ENCODE measurements at regions not wholly inside any gene's neighbourhood (a gene's known extent, or its start where the extent isn't known, plus 50 kb on each side); places are given as distances from the start of the nearest gene placed in this dataset.

GRCh38 chr11:92595052-92595451 lies 370.4 kb downstream of the FAT3 start:
- no peak overlapping the region for H3K27ac ChIP-seq (ENCODE audit: low read depth, low read length)
- CTCF ChIA-PET (ENCODE audit: partially characterized antibody), result no interaction called here
- H2BK20ac ChIP-seq (ENCODE audit: low read length), result no peak overlapping the region
- H3K36me3 ChIP-seq (ENCODE audit: control insufficient read depth in 2 of 4, insufficient read depth in 4 of 4, low read length in 3 of 4), result no peaks in the 10 kb centered on the region
- H3K4me1 ChIP-seq (replicated peaks in 1 of 4; ENCODE audit: control insufficient read depth in 3 of 4, insufficient read depth in 4 of 4, low read length in 3 of 4), result no peaks in the 10 kb centered on the region
- no peak overlapping the region for H3K56ac ChIP-seq (replicated peaks; ENCODE audit: insufficient read length, low read depth, low read length)
- no peaks in the 10 kb centered on the region for H3K27me3 ChIP-seq (replicated peaks in 1 of 4; ENCODE audit: control insufficient read depth in 3 of 4, extremely low read depth in 1 of 4, insufficient read depth in 3 of 4, low read length in 3 of 4)
- H3K14ac ChIP-seq (ENCODE audit: insufficient read length), result no peak overlapping the region
- H4K5ac ChIP-seq (ENCODE audit: insufficient read length, low read depth, low read length), result no peak overlapping the region
- H4K8ac ChIP-seq (ENCODE audit: extremely low read depth, insufficient read depth, low read length), result no peak overlapping the region
- POLR2A ChIA-PET (ENCODE audit: partially characterized antibody), result no interaction called here
- DNase-seq (ENCODE audit: low read depth in 1 of 2, low spot score in 2 of 2), result no peak
- H3K23me2 ChIP-seq (ENCODE audit: low read depth, low read length), result no peaks in the 10 kb centered on the region
- H3K79me1 ChIP-seq (ENCODE audit: low read depth, low read length), result no peaks in the 10 kb centered on the region
- H3K4me3 ChIP-seq (ENCODE audit: extremely low read depth in 1 of 4, insufficient read depth in 2 of 4, low read depth in 3 of 4, low read length in 4 of 4), result no peak overlapping the region
- 83% methylated on average over 1 of the region's 1 CpG; no CpG with 5 or more reads in 1 of the 2 experiments for WGBS, 2 experiments (ENCODE audit: extremely low coverage in 1 of 2, insufficient coverage in 1 of 2, insufficient read length in 1 of 2, insufficient replicate concordance in 2 of 2, low coverage in 1 of 2, low lambda C conversion rate in 2 of 2, missing lambda C conversion rate in 1 of 2)
- no peak overlapping the region for H2BK120ac ChIP-seq (replicated peaks; ENCODE audit: low read depth, low read length)
- H3K9me3 ChIP-seq (ENCODE audit: insufficient read depth in 2 of 2, low read depth in 1 of 2, low read length in 1 of 2), result no peaks in the 10 kb centered on the region
- H2AFZ ChIP-seq (ENCODE audit: low read length), result no peak overlapping the region
- no peak overlapping the region for H4K91ac ChIP-seq (replicated peaks; ENCODE audit: insufficient read length, low read length)
- no peak overlapping the region for H2BK12ac ChIP-seq (ENCODE audit: low read depth, low read length)
- H4K20me1 ChIP-seq (replicated peaks in 1 of 2; ENCODE audit: control insufficient read depth in 1 of 2, insufficient read depth in 2 of 2, low read length in 2 of 2), result no peaks in the 10 kb centered on the region
- no peak overlapping the region for H2BK15ac ChIP-seq (ENCODE audit: low read length)
- H2BK5ac ChIP-seq (ENCODE audit: low read depth, low read length), result no peak overlapping the region
- no peak overlapping the region for H3K9ac ChIP-seq (replicated peaks in 1 of 4; ENCODE audit: extremely low read depth in 1 of 4, low read depth in 3 of 4, low read length in 3 of 4)
- H3K79me2 ChIP-seq (ENCODE audit: control insufficient read depth in 1 of 2, insufficient read depth in 2 of 2, low read length in 2 of 2), result no peaks in the 10 kb centered on the region
- FAIRE-seq, result no peak
- no peak overlapping the region for H3K23ac ChIP-seq (ENCODE audit: insufficient read length)
- no peak overlapping the region for H2AK5ac ChIP-seq (ENCODE audit: low read depth, low read length)
- no peak overlapping the region for H3K18ac ChIP-seq (ENCODE audit: extremely low read depth, low read length)
- H3K4me2 ChIP-seq (ENCODE audit: insufficient read depth in 1 of 2, low read depth in 2 of 2, low read length in 2 of 2), result no peak overlapping the region
- no peak overlapping the region for H3K4ac ChIP-seq (replicated peaks; ENCODE audit: insufficient read length, low read depth, low read length)
- TF ChIP-seq RXRA (IDR thresholded peaks at IDR 0.05; ENCODE audit: insufficient read depth, low read depth, low read length) (no peak), NANOG (IDR thresholded peaks at IDR 0.05; ENCODE audit: insufficient read depth, low read depth, low read length, poor library complexity, severe bottlenecking) (no peak), POU5F1 (IDR thresholded peaks at IDR 0.05; ENCODE audit: low read depth, low read length) (no peak), GABPA (IDR thresholded peaks at IDR 0.05; ENCODE audit: borderline replicate concordance, insufficient read depth, low read length) (no peak), CHD2 (IDR thresholded peaks at IDR 0.05; ENCODE audit: low read length) (no peak), RFX5 (IDR thresholded peaks at IDR 0.05; ENCODE audit: borderline replicate concordance, low read depth, low read length) (no peak), RBBP5 (IDR thresholded peaks at IDR 0.05; ENCODE audit: borderline replicate concordance, low read depth, low read length) (no peak), CBX5 (IDR thresholded peaks at IDR 0.05; ENCODE audit: low read depth, low read length) (no peak), SP2 (IDR thresholded peaks at IDR 0.05; ENCODE audit: low read length) (no peak), TBP (IDR thresholded peaks at IDR 0.05; ENCODE audit: low read depth, low read length) (no peak), BACH1 (IDR thresholded peaks at IDR 0.05; ENCODE audit: low read length) (no peak), GTF2F1 (IDR thresholded peaks at IDR 0.05; ENCODE audit: borderline replicate concordance, low read depth, low read length) (no peak), ASH2L (IDR thresholded peaks at IDR 0.05; ENCODE audit: low read length) (no peak), USF2 (IDR thresholded peaks at IDR 0.05; ENCODE audit: low read length) (no peak)
- TF ChIP-seq, protein P1, sequence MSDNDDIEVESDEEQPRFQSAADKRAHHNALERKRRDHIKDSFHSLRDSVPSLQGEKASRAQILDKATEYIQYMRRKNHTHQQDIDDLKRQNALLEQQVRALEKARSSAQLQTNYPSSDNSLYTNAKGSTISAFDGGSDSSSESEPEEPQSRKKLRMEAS (IDR thresholded peaks at IDR 0.05), result no peak
